ENCODE measurements at regions not wholly inside any gene's neighbourhood (a gene's known extent, or its start where the extent isn't known, plus 50 kb on each side); places are given as distances from the start of the nearest gene placed in this dataset.

GRCh38 chr3:73762855-73763254 is 138.1 kb upstream of the PDZRN3 start:
- DNase-seq (ENCODE audit: low spot score) (no peak), ATAC-seq (ENCODE audit: low read depth) (no peak)
- H3K27me3 ChIP-seq (ENCODE audit: insufficient read depth, poor library complexity, severe bottlenecking), result no peaks in the 10 kb centered on the region
- no peak overlapping the region for H3K27ac ChIP-seq (ENCODE audit: poor library complexity, severe bottlenecking)
- TF ChIP-seq CTCF (IDR thresholded peaks at IDR 0.05; ENCODE audit: poor library complexity, severe bottlenecking), result no peak
- no peaks in the 10 kb centered on the region for H3K9me3 ChIP-seq (ENCODE audit: severe bottlenecking)
- H3K36me3 ChIP-seq (ENCODE audit: low read depth), result no peaks in the 10 kb centered on the region
- H3K4me1 ChIP-seq (ENCODE audit: insufficient read depth, poor library complexity, severe bottlenecking), result no peaks in the 10 kb centered on the region
- H3K4me3 ChIP-seq (ENCODE audit: severe bottlenecking), result no peak overlapping the region

GRCh38 chr3:73759297-73759711 is 134.6 kb upstream of the PDZRN3 start:
- H3K9me3 ChIP-seq (ENCODE audit: severe bottlenecking), result no peaks in the 10 kb centered on the region
- ATAC-seq (ENCODE audit: low read depth) (no peak), DNase-seq (ENCODE audit: low spot score) (no peak)
- no peak overlapping the region for H3K4me3 ChIP-seq (ENCODE audit: severe bottlenecking)
- no peaks in the 10 kb centered on the region for H3K36me3 ChIP-seq (ENCODE audit: low read depth)
- H3K27ac ChIP-seq (ENCODE audit: poor library complexity, severe bottlenecking), result no peak overlapping the region
- H3K4me1 ChIP-seq (ENCODE audit: insufficient read depth, poor library complexity, severe bottlenecking), result no peaks in the 10 kb centered on the region
- H3K27me3 ChIP-seq (ENCODE audit: insufficient read depth, poor library complexity, severe bottlenecking), result no peaks in the 10 kb centered on the region
- TF ChIP-seq CTCF (IDR thresholded peaks at IDR 0.05; ENCODE audit: poor library complexity, severe bottlenecking), result no peak

- TF ChIP-seq CTCF (IDR thresholded peaks at IDR 0.05; ENCODE audit: poor library complexity, severe bottlenecking), result no peak
- H3K27ac ChIP-seq (ENCODE audit: poor library complexity, severe bottlenecking), result no peak overlapping the region
- H3K9me3 ChIP-seq (ENCODE audit: severe bottlenecking), result no peaks in the 10 kb centered on the region
- H3K4me3 ChIP-seq (ENCODE audit: severe bottlenecking), result no peak overlapping the region
- no peaks in the 10 kb centered on the region for H3K36me3 ChIP-seq (ENCODE audit: low read depth)
- H3K4me1 ChIP-seq (ENCODE audit: insufficient read depth, poor library complexity, severe bottlenecking), result no peaks in the 10 kb centered on the region
- DNase-seq (ENCODE audit: low spot score) (no peak), ATAC-seq (ENCODE audit: low read depth) (no peak)
- H3K27me3 ChIP-seq (ENCODE audit: insufficient read depth, poor library complexity, severe bottlenecking), result no peaks in the 10 kb centered on the region
Observed at GRCh38 chr3:73757536-73757935, 132.8 kb upstream of the PDZRN3 start.

GRCh38 chr3:73753985-73754384 is 129.2 kb upstream of the PDZRN3 start:
- no peaks in the 10 kb centered on the region for H3K9me3 ChIP-seq (ENCODE audit: severe bottlenecking)
- TF ChIP-seq CTCF (IDR thresholded peaks at IDR 0.05; ENCODE audit: poor library complexity, severe bottlenecking), result no peak
- no peak overlapping the region for H3K27ac ChIP-seq (ENCODE audit: poor library complexity, severe bottlenecking)
- no peaks in the 10 kb centered on the region for H3K4me1 ChIP-seq (ENCODE audit: insufficient read depth, poor library complexity, severe bottlenecking)
- no peak for DNase-seq (ENCODE audit: low spot score)
- no peaks in the 10 kb centered on the region for H3K27me3 ChIP-seq (ENCODE audit: insufficient read depth, poor library complexity, severe bottlenecking)
- H3K4me3 ChIP-seq (ENCODE audit: severe bottlenecking), result no peak overlapping the region
- no peak for ATAC-seq (ENCODE audit: low read depth)
- no peaks in the 10 kb centered on the region for H3K36me3 ChIP-seq (ENCODE audit: low read depth)

GRCh38 chr3:73752338-73752737 is 127.6 kb upstream of the PDZRN3 start:
- Histone ChIP-seq H3K36me3 (ENCODE audit: low read depth) (no peaks in the 10 kb centered on the region), H3K4me1 (ENCODE audit: insufficient read depth, poor library complexity, severe bottlenecking) (no peaks in the 10 kb centered on the region), H3K9me3 (ENCODE audit: severe bottlenecking) (no peaks in the 10 kb centered on the region), H3K27me3 (ENCODE audit: insufficient read depth, poor library complexity, severe bottlenecking) (no peaks in the 10 kb centered on the region), H3K4me3 (ENCODE audit: severe bottlenecking) (no peak overlapping the region), H3K27ac (ENCODE audit: poor library complexity, severe bottlenecking) (no peak overlapping the region)
- DNase-seq (ENCODE audit: low spot score), result no peak
- TF ChIP-seq CTCF (IDR thresholded peaks at IDR 0.05; ENCODE audit: poor library complexity, severe bottlenecking), result no peak
- ATAC-seq (ENCODE audit: low read depth), result no peak

All from RWPE2 (cell line).